AG10803 (cell line): ENCODE measurements at regions not wholly inside any gene's neighbourhood (a gene's known extent, or its start where the extent isn't known, plus 50 kb on each side); places are given as distances from the start of the nearest gene placed in this dataset.

Experiments
- DNase-seq: peaks from one replicate; pipeline ENCODE4 v3.0.0; 2010; ENCODE audit warnings: low read depth
- H3K4me3 ChIP-seq: 2 replicates; pipeline ENCODE4 v1.5.1; 2011; ENCODE audit warnings: mild to moderate bottlenecking, low read length, control low read depth
- TF ChIP-seq, protein P1 (sequence below): conservative IDR thresholded peaks from 2 replicates; pipeline ENCODE4 v1.5.1; 2011; ENCODE audit warnings: mild to moderate bottlenecking, low read length, control low read depth, inconsistent platforms

DNA sequence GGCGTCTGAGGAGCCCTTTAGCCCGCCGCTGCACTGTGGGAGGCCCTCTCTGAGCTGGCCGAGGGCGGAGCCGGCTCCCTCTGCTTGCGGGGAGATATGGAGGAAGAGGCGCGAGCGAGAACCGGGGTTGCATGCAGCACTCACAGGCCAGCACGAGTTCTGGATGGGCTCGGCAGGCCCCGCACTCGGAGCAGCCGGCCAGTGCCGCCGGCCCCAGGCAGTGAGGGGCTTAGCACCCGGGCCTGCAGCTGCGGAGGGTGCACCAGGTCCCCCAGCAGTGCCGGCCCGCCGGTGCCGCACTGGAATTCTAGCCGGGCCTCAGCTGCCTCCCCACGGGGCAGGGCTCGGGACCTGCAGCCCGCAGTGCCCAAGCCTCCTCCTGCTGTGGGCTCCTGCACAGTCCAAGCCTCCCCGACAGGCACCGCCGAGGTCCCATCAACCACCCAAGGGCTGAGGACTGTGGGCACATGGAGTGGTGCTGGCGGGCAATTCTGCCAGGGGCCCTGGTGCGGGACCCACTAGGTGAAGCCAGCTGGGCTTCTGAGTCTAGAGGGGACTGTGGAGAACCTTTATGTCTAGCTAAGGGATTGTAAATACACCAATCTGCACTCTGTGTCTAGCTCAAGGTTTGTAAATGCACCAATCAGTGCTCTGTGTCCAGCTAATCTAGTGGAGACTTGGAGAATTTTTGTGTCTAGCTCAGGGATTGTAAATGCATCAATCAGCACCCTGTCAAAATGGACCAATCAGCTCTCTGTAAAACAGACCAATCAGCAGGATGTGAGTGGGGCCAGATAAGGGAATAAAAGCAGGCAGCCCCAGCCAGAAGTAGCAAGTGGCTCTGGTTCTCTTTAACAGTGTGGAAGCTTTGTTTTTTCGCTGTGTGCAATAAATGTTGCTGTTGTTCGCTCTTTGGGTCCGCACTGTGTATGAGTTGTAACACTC lies 329.7 kb upstream of the JARID2 start:
- H3K4me3 ChIP-seq = no peak overlapping the region
- TF ChIP-seq, protein P1, sequence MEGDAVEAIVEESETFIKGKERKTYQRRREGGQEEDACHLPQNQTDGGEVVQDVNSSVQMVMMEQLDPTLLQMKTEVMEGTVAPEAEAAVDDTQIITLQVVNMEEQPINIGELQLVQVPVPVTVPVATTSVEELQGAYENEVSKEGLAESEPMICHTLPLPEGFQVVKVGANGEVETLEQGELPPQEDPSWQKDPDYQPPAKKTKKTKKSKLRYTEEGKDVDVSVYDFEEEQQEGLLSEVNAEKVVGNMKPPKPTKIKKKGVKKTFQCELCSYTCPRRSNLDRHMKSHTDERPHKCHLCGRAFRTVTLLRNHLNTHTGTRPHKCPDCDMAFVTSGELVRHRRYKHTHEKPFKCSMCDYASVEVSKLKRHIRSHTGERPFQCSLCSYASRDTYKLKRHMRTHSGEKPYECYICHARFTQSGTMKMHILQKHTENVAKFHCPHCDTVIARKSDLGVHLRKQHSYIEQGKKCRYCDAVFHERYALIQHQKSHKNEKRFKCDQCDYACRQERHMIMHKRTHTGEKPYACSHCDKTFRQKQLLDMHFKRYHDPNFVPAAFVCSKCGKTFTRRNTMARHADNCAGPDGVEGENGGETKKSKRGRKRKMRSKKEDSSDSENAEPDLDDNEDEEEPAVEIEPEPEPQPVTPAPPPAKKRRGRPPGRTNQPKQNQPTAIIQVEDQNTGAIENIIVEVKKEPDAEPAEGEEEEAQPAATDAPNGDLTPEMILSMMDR = no peak
- DNase-seq = no peak

DNA sequence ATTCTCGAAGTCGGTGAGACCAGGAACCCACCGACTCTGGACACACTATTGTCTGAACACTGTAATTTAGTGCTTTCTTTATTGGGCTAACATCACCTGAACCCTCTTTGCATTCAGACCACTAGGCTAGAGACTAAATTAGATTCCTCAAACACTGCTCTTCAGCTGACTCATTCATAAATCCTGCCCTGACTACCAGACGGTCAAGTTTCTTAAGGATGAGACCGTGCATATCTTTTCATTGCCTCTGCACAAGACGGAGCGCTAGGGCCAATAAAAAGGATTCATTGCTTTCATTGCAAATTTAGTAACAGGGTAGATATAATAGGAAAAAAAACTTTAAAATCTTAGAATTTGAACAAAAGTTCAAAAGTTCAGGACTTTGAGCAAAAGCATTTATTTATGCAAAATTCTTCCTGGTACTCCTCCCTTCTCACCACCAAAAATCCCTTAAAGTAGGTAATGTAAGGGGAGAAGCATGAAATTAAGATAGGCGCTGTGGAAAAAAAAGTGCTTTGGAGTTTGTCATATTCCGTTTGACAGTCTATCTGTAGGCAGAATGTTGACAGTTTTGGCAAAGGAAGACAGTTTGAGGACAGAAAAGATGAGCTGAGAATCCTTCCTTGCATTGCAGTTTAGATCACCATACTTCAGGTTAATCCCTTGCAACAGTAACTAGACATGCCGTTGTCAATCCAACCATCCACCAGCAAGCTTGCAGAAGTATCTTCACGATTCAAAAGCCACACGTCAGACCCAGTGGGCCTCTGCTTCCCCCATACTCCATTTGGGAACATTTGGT lies 328.6 kb upstream of the JARID2 start:
- DNase-seq = peak; percentile 37
- no peak overlapping the region for H3K4me3 ChIP-seq
- TF ChIP-seq, protein P1 = no peak

DNA sequence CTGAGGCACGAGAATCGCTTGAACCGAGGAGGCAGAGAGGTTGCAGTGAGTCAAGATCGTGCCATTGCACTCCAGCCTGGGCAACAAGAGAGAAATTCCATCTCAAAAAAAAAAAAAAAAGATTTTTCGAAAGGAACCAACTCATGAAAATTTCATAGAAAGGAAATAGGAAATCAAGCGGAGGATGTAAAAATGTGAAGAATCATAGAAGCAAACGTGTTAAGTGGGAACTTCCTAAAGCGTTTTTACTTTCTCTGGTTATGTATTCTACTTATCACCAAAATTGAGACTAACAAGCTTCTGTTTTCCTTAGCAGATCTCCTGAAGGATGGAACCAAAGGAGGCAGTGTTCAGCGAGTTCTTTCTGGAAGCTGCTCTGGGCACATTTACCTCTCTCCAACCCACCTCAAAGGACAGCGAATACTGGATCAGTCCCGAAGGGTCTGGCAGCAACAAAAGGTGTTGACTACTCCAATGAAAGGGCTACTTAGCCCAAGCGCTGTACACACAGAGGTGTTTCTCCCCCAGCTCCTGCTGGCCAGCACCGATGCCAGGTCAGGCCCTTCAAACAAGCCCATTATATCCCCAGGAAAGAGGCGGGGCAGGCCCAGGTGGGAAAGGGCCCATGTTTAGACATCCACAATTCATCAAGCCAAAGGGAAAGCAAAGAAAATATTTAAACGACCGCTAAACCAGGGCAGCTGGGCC lies 327.5 kb upstream of the JARID2 start:
- no peak for DNase-seq
- H3K4me3 ChIP-seq = no peak overlapping the region
- TF ChIP-seq, protein P1 = no peak

DNA sequence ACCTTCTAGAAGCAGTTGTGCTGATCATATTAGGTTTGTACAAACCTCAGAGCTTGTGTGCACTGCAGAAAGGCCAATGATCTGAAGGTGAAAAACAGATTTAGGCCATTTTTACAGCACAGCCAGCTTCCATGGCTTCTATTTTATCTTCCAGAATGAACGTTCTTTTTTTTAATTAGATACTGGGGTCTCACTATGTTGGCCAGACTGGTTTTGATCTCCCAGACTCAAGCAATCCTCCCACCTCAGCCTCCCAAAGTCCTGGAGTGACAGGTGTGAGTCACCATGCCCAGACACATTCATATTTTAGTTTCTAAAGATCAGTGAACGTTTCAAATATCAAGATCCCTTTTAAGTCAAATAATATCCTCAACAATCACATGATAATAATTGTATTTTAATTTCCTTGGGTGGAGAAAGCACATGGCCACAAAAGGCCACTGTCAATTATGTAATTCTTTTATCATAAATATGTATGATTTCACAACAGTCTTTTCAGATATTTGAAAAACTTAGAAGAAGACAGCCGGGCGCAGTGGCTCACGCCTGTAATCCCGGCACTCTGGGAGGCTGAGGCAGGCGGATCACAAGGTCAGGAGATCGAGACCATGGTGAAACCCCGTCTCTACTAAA lies 326.7 kb upstream of the JARID2 start:
- DNase-seq = no peak
- no peak overlapping the region for H3K4me3 ChIP-seq
- TF ChIP-seq, protein P1 = no peak

DNA sequence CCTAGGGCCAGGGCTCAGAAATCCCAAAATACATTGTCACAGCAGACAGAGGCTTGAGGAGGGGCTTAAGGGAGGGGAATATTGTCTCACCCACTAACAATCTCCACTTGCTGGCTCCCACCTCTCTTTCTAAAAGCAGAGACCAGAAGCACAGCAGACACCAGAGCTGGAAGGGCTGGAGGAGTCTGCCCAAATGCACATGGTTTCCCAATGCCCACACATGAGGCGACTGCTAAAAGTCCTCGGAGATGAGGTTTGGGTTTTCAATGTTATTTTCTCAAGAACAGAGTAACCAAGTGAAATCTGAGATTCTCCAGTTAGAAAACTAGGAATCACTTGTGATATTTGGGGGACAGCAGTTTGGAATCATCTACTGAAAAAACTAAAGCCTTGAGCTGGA lies 325.6 kb upstream of the JARID2 start:
- DNase-seq = no peak
- no peak overlapping the region for H3K4me3 ChIP-seq
- TF ChIP-seq, protein P1 = no peak

DNA sequence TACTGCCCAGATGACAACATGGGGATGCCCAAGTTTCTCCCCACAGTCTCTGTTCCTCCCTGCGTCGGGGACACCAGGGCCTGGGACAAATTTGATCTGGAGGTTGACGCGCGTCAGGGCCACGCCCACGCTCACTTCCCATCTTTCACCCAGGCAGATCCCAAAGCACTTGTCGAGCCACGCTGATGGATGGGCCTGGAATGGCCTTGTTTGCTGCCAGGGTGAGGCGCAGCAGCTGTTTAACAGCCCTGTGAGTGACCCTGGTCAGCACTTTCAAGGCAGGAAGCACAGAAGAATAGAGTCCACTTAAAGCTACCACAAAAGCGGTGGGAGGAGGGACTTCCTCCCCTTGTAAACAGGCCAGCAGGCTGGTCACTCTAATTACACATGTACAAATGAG lies 324.7 kb upstream of the JARID2 start:
- no peak for DNase-seq
- H3K4me3 ChIP-seq = no peak overlapping the region

More for the DNA sequence above, 324.7 kb upstream of the JARID2 start:
- TF ChIP-seq, protein P1 = no peak
